ENCODE measurements at regions not wholly inside any gene's neighbourhood (a gene's known extent, or its start where the extent isn't known, plus 50 kb on each side); places are given as distances from the start of the nearest gene placed in this dataset.
A peak's percentile ranks its signal among the peaks of the same experiment; 100 is the strongest.

- 0 out of 2 replicates have a peak overlapping the region, but pooled peaks have one; percentile 76 for H3K9ac ChIP-seq
- H3K9me2 ChIP-seq: no peaks in the 10 kb centered on the region
- peak overlapping the region in 1 of 2 experiments; percentile 19; a peak in 1 of 4 replicates for H3K4me3 ChIP-seq (ENCODE audit: low read depth in 2 of 2, low read length in 1 of 2)
- H3K79me2 ChIP-seq (ENCODE audit: insufficient read depth): no peaks in the 10 kb centered on the region
- no peaks in the 10 kb centered on the region for H3K9me3 ChIP-seq
- peaks cover 25% of the 10 kb centered on the region for H3F3A ChIP-seq (replicated peaks; ENCODE audit: insufficient read depth)
- TF ChIP-seq RCOR1 (IDR thresholded peaks at IDR 0.05; ENCODE audit: low read length): no peak
- TF ChIP-seq GABPA (IDR thresholded peaks at IDR 0.05; ENCODE audit: low read depth): no peak
- TF ChIP-seq GATA2 (CRISPR knock-in tag; IDR thresholded peaks at IDR 0.05): no peak
- TF ChIP-seq POLR2AphosphoS5 (IDR thresholded peaks at IDR 0.05; ENCODE audit: low read depth, low read length): no peak
- no peak for TF ChIP-seq CTCF (IDR thresholded peaks at IDR 0.05)
- no peak for TF ChIP-seq MAX (IDR thresholded peaks at IDR 0.05; ENCODE audit: low read depth)
- TF ChIP-seq EP300 (IDR thresholded peaks at IDR 0.05; ENCODE audit: borderline replicate concordance in 1 of 2, low read depth in 1 of 2, low read length in 1 of 2): no peak
- no peak for TF ChIP-seq NRF1 (IDR thresholded peaks at IDR 0.05; ENCODE audit: low read depth, low read length)
- TF ChIP-seq MEF2A (IDR thresholded peaks at IDR 0.05; ENCODE audit: borderline replicate concordance, low read depth): no peak
- H2AFZ ChIP-seq (ENCODE audit: low read depth): 0 out of 2 replicates have a peak overlapping the region, but pooled peaks have one; percentile 5
- no peaks in the 10 kb centered on the region for H3K27me3 ChIP-seq (ENCODE audit: insufficient read depth)
- no peaks in the 10 kb centered on the region; a peak in 2 of 4 replicates for H3K4me1 ChIP-seq (ENCODE audit: control insufficient read depth in 1 of 2, insufficient read depth in 2 of 2, low read depth in 1 of 2, low read length in 1 of 2)
- CTCF ChIA-PET: no interaction called here
- peak overlapping the region; percentile 76 for H3K4me2 ChIP-seq
- no peak for DNase-seq
- WGBS (ENCODE audit: low lambda C conversion rate): 23% methylated on average over 7 of the region's 7 CpGs
- H3K27ac ChIP-seq (ENCODE audit: low read depth in 2 of 2, low read length in 1 of 2): peak overlapping the region; percentile 84 to 91; a peak in 3 of 4 replicates
- H4K20me1 ChIP-seq (ENCODE audit: insufficient read depth): no peaks in the 10 kb centered on the region
- POLR2A ChIA-PET: no interaction called here
- no peaks in the 10 kb centered on the region for H3K36me3 ChIP-seq (replicated peaks in 1 of 2; ENCODE audit: control insufficient read depth in 1 of 2, insufficient read depth in 2 of 2, low read length in 1 of 2)
Observed at GRCh38 chr9:686321-686813, 155.1 kb upstream of the DMRT1 start.

- H3K9me2 ChIP-seq: no peaks in the 10 kb centered on the region
- 0 out of 4 replicates have a peak overlapping the region, but pooled peaks of 1 of the 2 experiments have one; percentile 19 for H3K4me3 ChIP-seq (ENCODE audit: low read depth in 2 of 2, low read length in 1 of 2)
- no peaks in the 10 kb centered on the region for H3K36me3 ChIP-seq (replicated peaks in 1 of 2; ENCODE audit: control insufficient read depth in 1 of 2, insufficient read depth in 2 of 2, low read length in 1 of 2)
- POLR2A ChIA-PET: no interaction called here
- H3K27ac ChIP-seq (ENCODE audit: low read depth in 2 of 2, low read length in 1 of 2): peak overlapping the region in 1 of 2 experiments; percentile 91; a peak in 1 of 4 replicates
- TF ChIP-seq ZBTB33 (IDR thresholded peaks at IDR 0.05; ENCODE audit: borderline replicate concordance, low read depth): no peak
- no peak for TF ChIP-seq POLR2AphosphoS5 (IDR thresholded peaks at IDR 0.05; ENCODE audit: low read depth, low read length)
- TF ChIP-seq EZH2phosphoT487 (IDR thresholded peaks at IDR 0.05; ENCODE audit: borderline replicate concordance, low read depth): no peak
- TF ChIP-seq MAX (IDR thresholded peaks at IDR 0.05; ENCODE audit: low read depth): no peak
- TF ChIP-seq JUND (IDR thresholded peaks at IDR 0.05): no peak
- TF ChIP-seq PBX3 (IDR thresholded peaks at IDR 0.05): no peak
- no peak for TF ChIP-seq MXI1 (IDR thresholded peaks at IDR 0.05; ENCODE audit: low read depth, low read length)
- no peak for TF ChIP-seq GATA2 (CRISPR knock-in tag; IDR thresholded peaks at IDR 0.05)
- no peak for TF ChIP-seq FOXJ3 (CRISPR knock-in tag; IDR thresholded peaks at IDR 0.05)
- no peak for TF ChIP-seq TEAD4 (IDR thresholded peaks at IDR 0.05; ENCODE audit: borderline replicate concordance, insufficient read depth)
- no peak for TF ChIP-seq NFIC (IDR thresholded peaks at IDR 0.05; ENCODE audit: borderline replicate concordance)
- H3K79me2 ChIP-seq (ENCODE audit: insufficient read depth): no peaks in the 10 kb centered on the region
- DNase-seq: no peak
- H3F3A ChIP-seq (replicated peaks; ENCODE audit: insufficient read depth): peaks cover 25% of the 10 kb centered on the region
- WGBS (ENCODE audit: low lambda C conversion rate): 47% methylated on average over 4 of the region's 4 CpGs
- no peaks in the 10 kb centered on the region; a peak in 2 of 4 replicates for H3K4me1 ChIP-seq (ENCODE audit: control insufficient read depth in 1 of 2, insufficient read depth in 2 of 2, low read depth in 1 of 2, low read length in 1 of 2)
- no peak overlapping the region for H2AFZ ChIP-seq (ENCODE audit: low read depth)
- CTCF ChIA-PET: no interaction called here
- H3K9ac ChIP-seq: no peak overlapping the region
- no peak overlapping the region for H3K4me2 ChIP-seq
- no peaks in the 10 kb centered on the region for H3K27me3 ChIP-seq (ENCODE audit: insufficient read depth)
- no peaks in the 10 kb centered on the region for H4K20me1 ChIP-seq (ENCODE audit: insufficient read depth)
- no peaks in the 10 kb centered on the region for H3K9me3 ChIP-seq
Observed at GRCh38 chr9:687034-687785, 154.3 kb upstream of the DMRT1 start.

Data from SK-N-SH (cell line).